HCT116 (cell line): ENCODE measurements at regions not wholly inside any gene's neighbourhood (a gene's known extent, or its start where the extent isn't known, plus 50 kb on each side); places are given as distances from the start of the nearest gene placed in this dataset.

Experiments used
- ATAC-seq: fragments of 200-7000 bp; cut with Tn5 transposase; 2 replicates; pipeline ENCODE4 v1.9.1; 2020; ENCODE audit warnings: mild to moderate bottlenecking, moderate library complexity
- BruUV-seq: library from RNA; stranded (reverse); fragments of 400-500 nt; replicated peaks from 2 replicates; lab custom pipeline; 2021; lab: Mats Ljungman, UMichigan
- CTCF ChIA-PET: fragments of 300-600 bp; sonication (Branson Sonifier 250); formaldehyde crosslinking; loops from one replicate; lab custom pipeline; 2021; ENCODE audit warnings: antibody characterized with exemption; lab: Charles Lee
- POLR2A ChIA-PET: fragments of 300-600, 350-600 bp; sonication (Branson Sonifier 250); formaldehyde crosslinking; loops from one replicate; lab custom pipeline; 2021; ENCODE audit warnings: antibody characterized with exemption; lab: Charles Lee
- RAD21 ChIA-PET, 2 experiments: fragments of 300-600 bp; sonication (Branson Sonifier 250); formaldehyde crosslinking; loops; one replicate each; lab custom pipeline; 2023; ENCODE audit warnings: low total read pairs in 2 of 2; ENCODE audit not compliant: uncharacterized antibody in 2 of 2, unreplicated experiment in 2 of 2, low non-redundant PET in 1 of 2; lab: Charles Lee
- DNase-seq: peaks from one replicate; pipeline ENCODE4 v3.0.0-alpha.2; 2010; ENCODE audit warnings: low read depth, low spot score
- H2AFZ ChIP-seq: fragments of 200-600 bp; shearing (Covaris generic), sonication (generic); 2 replicates; pipeline ENCODE4 v1.6.1; 2017; ENCODE audit warnings: low read depth, mixed run types, mixed read lengths, antibody characterized with exemption, low read length; ENCODE audit not compliant: poor library complexity, severe bottlenecking
- H3K27ac ChIP-seq: 2 replicates; pipeline ENCODE4 v1.5.1; 2012; ENCODE audit warnings: low read depth, low read length
- H3K27me3 ChIP-seq: fragments of 200-600 bp; sonication (generic); 2 replicates; pipeline ENCODE4 v1.6.1; 2016; ENCODE audit warnings: mixed run types, low read length, mixed read lengths; ENCODE audit not compliant: insufficient read depth
- H3K36me3 ChIP-seq, 2 experiments: fragments of 200-500 bp in 1 of 2; fragments of 200-600 bp in 1 of 2; sonication (Bioruptor generic) in 1 of 2; sonication (generic) in 1 of 2; 2 replicates each; pipeline versions ENCODE4 v1.5.1 to v1.6.1; 2014 to 2016; ENCODE audit warnings: low read length in 2 of 2, inconsistent platforms in 1 of 2, mixed read lengths in 1 of 2, mixed run types in 1 of 2; ENCODE audit not compliant: insufficient read depth in 2 of 2, control insufficient read depth in 1 of 2
- H3K4me1 ChIP-seq, 2 experiments: fragments of 200-600 bp in 1 of 2; sonication (generic) in 1 of 2; 2 replicates each; pipeline versions ENCODE4 v1.5.1 to v1.6.1; 2012 to 2017; ENCODE audit warnings: low read length in 2 of 2, inconsistent platforms in 1 of 2, mild to moderate bottlenecking in 1 of 2, mixed read lengths in 1 of 2, mixed run types in 1 of 2, moderate library complexity in 1 of 2; ENCODE audit not compliant: insufficient read depth in 2 of 2, control insufficient read depth in 1 of 2
- H3K4me2 ChIP-seq: fragments of 200-600 bp; sonication (generic); 2 replicates; pipeline ENCODE4 v1.6.1; 2017; ENCODE audit warnings: mixed run types, low read length, mixed read lengths
- H3K4me3 ChIP-seq, 2 experiments: fragments of 200-600 bp in 1 of 2; sonication (generic) in 1 of 2; replicated peaks in 1 of 2; 2 replicates each; pipeline ENCODE4 v1.5.1; 2011 to 2016; ENCODE audit warnings: low read length in 2 of 2, control low read depth in 1 of 2, low read depth in 1 of 2, mild to moderate bottlenecking in 1 of 2, mixed read lengths in 1 of 2, mixed run types in 1 of 2
- H3K79me2 ChIP-seq: fragments of 200-600 bp; sonication (generic); 2 replicates; pipeline ENCODE4 v1.6.1; 2017; ENCODE audit warnings: mild to moderate bottlenecking, mixed run types, low read length, moderate library complexity, mixed read lengths; ENCODE audit not compliant: insufficient read depth
- H3K9ac ChIP-seq: fragments of 200-600 bp; sonication (generic); 2 replicates; pipeline ENCODE4 v1.6.1; 2016; ENCODE audit warnings: low read length, mixed read lengths
- H3K9me2 ChIP-seq: fragments of 200-600 bp; sonication (generic), shearing (Covaris generic); 2 replicates; pipeline ENCODE4 v1.6.1; 2017; ENCODE audit warnings: mixed run types, mild to moderate bottlenecking, moderate library complexity; ENCODE audit not compliant: insufficient read depth
- H3K9me3 ChIP-seq, 2 experiments: fragments of 200-500 bp in 1 of 2; fragments of 200-600 bp in 1 of 2; sonication (Bioruptor generic) in 1 of 2; sonication (generic) in 1 of 2; 2 replicates each; pipeline ENCODE4 v1.6.1; 2014 to 2017; ENCODE audit warnings: low read length in 2 of 2, mixed read lengths in 2 of 2, inconsistent platforms in 1 of 2, low read depth in 1 of 2, mild to moderate bottlenecking in 1 of 2, mixed run types in 1 of 2, moderate library complexity in 1 of 2; ENCODE audit not compliant: control insufficient read depth in 1 of 2, insufficient read depth in 1 of 2
- H4K20me1 ChIP-seq: fragments of 200-600 bp; sonication (generic), shearing (Covaris generic); 2 replicates; pipeline ENCODE4 v1.6.1; 2017; ENCODE audit warnings: mixed run types, mild to moderate bottlenecking, moderate library complexity; ENCODE audit not compliant: insufficient read depth
- ATF3 ChIP-seq: IDR thresholded peaks from 2 replicates; pipeline ENCODE4 v1.6.1; 2012
- CEBPB ChIP-seq: IDR thresholded peaks from 2 replicates; pipeline ENCODE4 v1.6.1; 2012; ENCODE audit warnings: low read depth
- EGR1 ChIP-seq: IDR thresholded peaks from 2 replicates; pipeline ENCODE4 v1.6.1; 2012; ENCODE audit warnings: low read depth
- ELF1 ChIP-seq: IDR thresholded peaks from 2 replicates; pipeline ENCODE4 v1.6.1; 2012; ENCODE audit warnings: low read depth, borderline replicate concordance
- EZH2 ChIP-seq: fragments of 200-600 bp; sonication (generic); IDR thresholded peaks from 2 replicates; pipeline ENCODE4 v1.6.1; 2017; ENCODE audit warnings: antibody characterized with exemption, mixed run types
- EZH2phosphoT487 ChIP-seq: fragments of 200-600 bp; IDR thresholded peaks from 2 replicates; pipeline ENCODE4 v1.6.1; 2018; ENCODE audit warnings: antibody characterized with exemption, borderline replicate concordance
- POLR2A ChIP-seq: IDR thresholded peaks from 2 replicates; pipeline ENCODE4 v1.7.0; 2011; ENCODE audit warnings: borderline replicate concordance; ENCODE audit not compliant: insufficient read depth, insufficient read length; ENCODE audit errors: extremely low read depth
- POLR2AphosphoS5 ChIP-seq: IDR thresholded peaks from 2 replicates; pipeline ENCODE4 v1.6.1; 2011; ENCODE audit warnings: mild to moderate bottlenecking, low read depth, low read length, moderate library complexity
- SIN3A ChIP-seq: IDR thresholded peaks from 2 replicates; pipeline ENCODE4 v1.6.1; 2012; ENCODE audit warnings: low read depth
- SP1 ChIP-seq: IDR thresholded peaks from 2 replicates; pipeline ENCODE4 v1.6.1; 2012; ENCODE audit warnings: low read depth
- TCF7L2 ChIP-seq: IDR thresholded peaks from 2 replicates; pipeline ENCODE4 v1.7.0; 2011; ENCODE audit warnings: borderline replicate concordance, inconsistent platforms; ENCODE audit not compliant: insufficient read depth, insufficient read length; ENCODE audit errors: extremely low read depth
- YY1 ChIP-seq: IDR thresholded peaks from 2 replicates; pipeline ENCODE4 v1.6.1; 2011; ENCODE audit warnings: low read length, low read depth, moderate library complexity, mild to moderate bottlenecking; ENCODE audit not compliant: insufficient replicate concordance; ENCODE audit errors: extremely low read depth
- ZBTB33 ChIP-seq: IDR thresholded peaks from 2 replicates; pipeline ENCODE4 v1.6.1; 2011; ENCODE audit warnings: mild to moderate bottlenecking, low read length, moderate library complexity; ENCODE audit not compliant: insufficient replicate concordance; ENCODE audit errors: extremely low read depth
- ZNF274 ChIP-seq: fragments of 200-500 bp; sonication (Bioruptor generic); IDR thresholded peaks from 2 replicates; pipeline ENCODE4 v1.6.1; 2014; ENCODE audit warnings: mild to moderate bottlenecking, low read depth, low read length, inconsistent platforms
- intact Hi-C: fragments of 100-400 bp; cut with micrococcal nuclease; formaldehyde crosslinking; loops from 2 replicates; pipeline ENCODE4 v1.10.0; 2022
- TF ChIP-seq, protein P1 (sequence below): IDR thresholded peaks from 2 replicates; pipeline ENCODE4 v1.6.1; 2012
- TF ChIP-seq, protein P2 (sequence below): IDR thresholded peaks from 2 replicates; pipeline ENCODE4 v1.6.1; 2012; ENCODE audit warnings: low read depth
- TF ChIP-seq, protein P3 (sequence below), 3 experiments: fragments of 200-600 bp in 1 of 3; sonication (generic) in 1 of 3; IDR thresholded peaks in 2 of 3; conservative IDR thresholded peaks in 1 of 3; 2 replicates each; pipeline ENCODE4 v1.5.1; 2012 to 2017; ENCODE audit warnings: low read depth in 2 of 3, low read length in 2 of 3, antibody characterized with exemption in 1 of 3, borderline replicate concordance in 1 of 3, control low read depth in 1 of 3, mild to moderate bottlenecking in 1 of 3, mixed read lengths in 1 of 3, mixed run types in 1 of 3, moderate library complexity in 1 of 3; ENCODE audit not compliant: insufficient read depth in 1 of 3

GRCh38 chr2:9091811-9092210, 88.3 kb upstream of the MBOAT2 start (continued):
- no peak for TF ChIP-seq ATF3
- no peak for TF ChIP-seq EZH2phosphoT487
- no peak for TF ChIP-seq ELF1
- TF ChIP-seq, protein P1, sequence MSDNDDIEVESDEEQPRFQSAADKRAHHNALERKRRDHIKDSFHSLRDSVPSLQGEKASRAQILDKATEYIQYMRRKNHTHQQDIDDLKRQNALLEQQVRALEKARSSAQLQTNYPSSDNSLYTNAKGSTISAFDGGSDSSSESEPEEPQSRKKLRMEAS, result no peak
- TF ChIP-seq YY1, result no peak
- no peak for TF ChIP-seq TCF7L2
- TF ChIP-seq ZNF274, result no peak
- no peak for TF ChIP-seq EZH2
- TF ChIP-seq, all 23 proteins: peak for 0

GRCh38 chr2:9089831-9090230, 86.3 kb upstream of the MBOAT2 start:
- H3K79me2 ChIP-seq, result no peaks in the 10 kb centered on the region
- DNase-seq (no peak), ATAC-seq (no peak)
- no peak overlapping the region for H3K4me3 ChIP-seq
- ChIA-PET RAD21 (no interaction called here), CTCF (no interaction called here), POLR2A (no interaction called here)
- no peaks in the 10 kb centered on the region for H3K9me2 ChIP-seq
- intact Hi-C loops, result no loop called here
- H3K9me3 ChIP-seq, result no peaks in the 10 kb centered on the region
- no TSS peak for BruUV-seq
- no peaks in the 10 kb centered on the region for H4K20me1 ChIP-seq
- H3K27me3 ChIP-seq, result no peaks in the 10 kb centered on the region
- no peaks in the 10 kb centered on the region for H3K4me1 ChIP-seq
- no peaks in the 10 kb centered on the region for H3K36me3 ChIP-seq
- H2AFZ ChIP-seq, result no peak overlapping the region
- H3K4me2 ChIP-seq, result no peak overlapping the region
- no peak overlapping the region for H3K27ac ChIP-seq
- H3K9ac ChIP-seq, result no peak overlapping the region
- TF ChIP-seq ELF1 (no peak), CEBPB (no peak), EGR1 (no peak), EZH2 (no peak), ATF3 (no peak), POLR2AphosphoS5 (no peak), POLR2A (no peak), SIN3A (no peak), SP1 (no peak), ZBTB33 (no peak), EZH2phosphoT487 (no peak)
- TF ChIP-seq, protein P2, sequence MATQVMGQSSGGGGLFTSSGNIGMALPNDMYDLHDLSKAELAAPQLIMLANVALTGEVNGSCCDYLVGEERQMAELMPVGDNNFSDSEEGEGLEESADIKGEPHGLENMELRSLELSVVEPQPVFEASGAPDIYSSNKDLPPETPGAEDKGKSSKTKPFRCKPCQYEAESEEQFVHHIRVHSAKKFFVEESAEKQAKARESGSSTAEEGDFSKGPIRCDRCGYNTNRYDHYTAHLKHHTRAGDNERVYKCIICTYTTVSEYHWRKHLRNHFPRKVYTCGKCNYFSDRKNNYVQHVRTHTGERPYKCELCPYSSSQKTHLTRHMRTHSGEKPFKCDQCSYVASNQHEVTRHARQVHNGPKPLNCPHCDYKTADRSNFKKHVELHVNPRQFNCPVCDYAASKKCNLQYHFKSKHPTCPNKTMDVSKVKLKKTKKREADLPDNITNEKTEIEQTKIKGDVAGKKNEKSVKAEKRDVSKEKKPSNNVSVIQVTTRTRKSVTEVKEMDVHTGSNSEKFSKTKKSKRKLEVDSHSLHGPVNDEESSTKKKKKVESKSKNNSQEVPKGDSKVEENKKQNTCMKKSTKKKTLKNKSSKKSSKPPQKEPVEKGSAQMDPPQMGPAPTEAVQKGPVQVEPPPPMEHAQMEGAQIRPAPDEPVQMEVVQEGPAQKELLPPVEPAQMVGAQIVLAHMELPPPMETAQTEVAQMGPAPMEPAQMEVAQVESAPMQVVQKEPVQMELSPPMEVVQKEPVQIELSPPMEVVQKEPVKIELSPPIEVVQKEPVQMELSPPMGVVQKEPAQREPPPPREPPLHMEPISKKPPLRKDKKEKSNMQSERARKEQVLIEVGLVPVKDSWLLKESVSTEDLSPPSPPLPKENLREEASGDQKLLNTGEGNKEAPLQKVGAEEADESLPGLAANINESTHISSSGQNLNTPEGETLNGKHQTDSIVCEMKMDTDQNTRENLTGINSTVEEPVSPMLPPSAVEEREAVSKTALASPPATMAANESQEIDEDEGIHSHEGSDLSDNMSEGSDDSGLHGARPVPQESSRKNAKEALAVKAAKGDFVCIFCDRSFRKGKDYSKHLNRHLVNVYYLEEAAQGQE, result no peak
- TF ChIP-seq, protein P3, sequence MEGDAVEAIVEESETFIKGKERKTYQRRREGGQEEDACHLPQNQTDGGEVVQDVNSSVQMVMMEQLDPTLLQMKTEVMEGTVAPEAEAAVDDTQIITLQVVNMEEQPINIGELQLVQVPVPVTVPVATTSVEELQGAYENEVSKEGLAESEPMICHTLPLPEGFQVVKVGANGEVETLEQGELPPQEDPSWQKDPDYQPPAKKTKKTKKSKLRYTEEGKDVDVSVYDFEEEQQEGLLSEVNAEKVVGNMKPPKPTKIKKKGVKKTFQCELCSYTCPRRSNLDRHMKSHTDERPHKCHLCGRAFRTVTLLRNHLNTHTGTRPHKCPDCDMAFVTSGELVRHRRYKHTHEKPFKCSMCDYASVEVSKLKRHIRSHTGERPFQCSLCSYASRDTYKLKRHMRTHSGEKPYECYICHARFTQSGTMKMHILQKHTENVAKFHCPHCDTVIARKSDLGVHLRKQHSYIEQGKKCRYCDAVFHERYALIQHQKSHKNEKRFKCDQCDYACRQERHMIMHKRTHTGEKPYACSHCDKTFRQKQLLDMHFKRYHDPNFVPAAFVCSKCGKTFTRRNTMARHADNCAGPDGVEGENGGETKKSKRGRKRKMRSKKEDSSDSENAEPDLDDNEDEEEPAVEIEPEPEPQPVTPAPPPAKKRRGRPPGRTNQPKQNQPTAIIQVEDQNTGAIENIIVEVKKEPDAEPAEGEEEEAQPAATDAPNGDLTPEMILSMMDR (IDR thresholded peaks at IDR 0.05 in 2 of 3, conservative IDR thresholded peaks at IDR 0.05 in 1 of 3; ENCODE audit: borderline replicate concordance in 1 of 3, insufficient read depth in 1 of 3, low read depth in 2 of 3, low read length in 2 of 3), result no peak
